Dermis microvascular lymphatic vessel endothelial cell (primary cell): ENCODE measurements at regions not wholly inside any gene's neighbourhood (a gene's known extent, or its start where the extent isn't known, plus 50 kb on each side); places are given as distances from the start of the nearest gene placed in this dataset.
"Not testable (repeated sequence)": the region's sequence is repeated elsewhere in the genome, so short reads cannot be mapped to it uniquely, and the experiment has no call there.

Experiments used
- DNase-seq, 2 donors: peaks; one replicate each; pipeline versions ENCODE4 v3.0.0 to v3.0.0-alpha.2; 2010; ENCODE audit warnings: low read depth in 2 of 2

DNA sequence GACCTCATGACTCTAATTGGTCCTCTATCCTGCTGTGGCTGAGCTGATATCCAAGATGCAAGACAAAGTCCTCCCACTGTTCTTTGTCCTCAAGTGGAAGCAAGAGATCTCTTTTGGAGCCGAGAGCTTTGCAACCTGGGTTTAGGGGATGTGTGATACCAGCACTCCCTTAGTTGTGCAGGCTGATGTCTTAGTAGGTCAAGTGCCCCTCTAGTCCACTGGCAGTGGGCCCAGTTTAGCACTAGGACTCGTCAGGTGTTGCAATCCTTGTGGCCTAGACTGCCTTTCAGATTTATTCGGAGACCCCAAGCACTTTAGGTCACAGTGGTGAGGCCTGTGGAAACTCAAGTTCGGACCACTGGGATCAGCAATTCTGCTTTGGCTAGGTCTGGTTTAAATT lies 64.0 kb downstream of the GPRASP3 start:
- no peak for DNase-seq

DNA sequence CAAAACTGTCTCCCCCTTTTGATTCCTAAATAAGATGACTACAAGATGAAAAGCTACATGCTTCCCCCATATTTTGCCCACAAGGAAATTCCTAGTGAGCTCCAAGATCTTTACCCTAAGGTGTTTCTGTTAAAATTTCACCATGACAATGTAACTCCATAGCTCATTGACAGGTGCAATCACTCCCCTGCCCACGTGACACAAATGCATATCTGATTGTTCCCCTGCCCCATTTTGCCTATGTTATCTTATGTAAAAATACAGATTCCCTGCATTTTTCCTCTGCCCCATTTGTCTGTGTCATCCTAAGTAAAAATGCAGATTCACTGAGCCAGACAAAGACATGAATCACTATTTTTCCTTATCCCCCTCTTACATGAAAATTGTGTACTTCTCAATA lies 66.7 kb downstream of the GPRASP3 start:
- DNase-seq: no peak

DNA sequence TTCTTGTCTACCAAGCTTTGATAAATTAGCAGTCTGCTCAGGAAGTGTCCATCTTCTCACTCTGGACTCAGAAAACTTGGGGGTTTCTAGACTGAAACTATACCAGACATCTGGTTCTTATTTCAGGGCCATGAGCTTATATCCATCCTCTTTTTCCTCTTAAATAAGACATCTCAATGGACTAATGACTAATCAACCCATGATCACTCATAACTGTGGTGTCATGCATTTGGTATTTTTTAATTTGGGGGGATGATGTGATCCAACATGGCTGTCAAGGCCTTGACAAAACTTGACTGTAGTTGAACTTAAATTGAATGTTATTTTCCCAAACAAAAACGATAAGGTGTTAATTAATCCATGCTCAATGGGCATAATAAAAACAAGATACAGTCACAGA lies 87.8 kb downstream of the GPRASP3 start:
- DNase-seq: no peak

- not testable (repeated sequence) for DNase-seq
Observed at GRCh38 chrX:102818269-102818668, 97.7 kb downstream of the GPRASP3 start.

GRCh38 chrX:102832661-102833060 lies 104.4 kb upstream of the RAB40AL start:
- DNase-seq: peak in 1 of 2 donors; percentile 6

- no peak for DNase-seq
Observed at GRCh38 chrX:102833136-102833535, 103.9 kb upstream of the RAB40AL start.

- peak; percentile 21 to 53 for DNase-seq
Observed at GRCh38 chrX:102835504-102836146, 101.4 kb upstream of the RAB40AL start.

DNA sequence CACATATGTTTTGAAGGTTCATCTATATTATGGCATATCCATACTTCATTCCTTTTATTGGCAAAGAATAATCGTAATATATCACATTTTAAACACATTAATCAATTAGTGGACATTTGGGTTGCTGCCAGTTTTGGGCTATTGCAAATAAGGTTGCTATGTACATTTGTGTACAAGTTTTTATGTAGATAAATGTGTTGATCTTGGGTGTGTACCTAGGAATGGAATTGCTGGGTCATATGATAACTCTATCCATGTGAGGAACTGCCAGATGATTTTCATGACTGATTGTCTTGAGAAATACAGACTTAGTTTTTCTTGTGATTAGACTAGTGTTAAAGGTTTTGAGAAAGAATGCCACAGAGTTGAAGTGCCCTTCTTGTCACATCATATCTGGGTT lies 99.2 kb upstream of the RAB40AL start:
- no peak for DNase-seq

DNA sequence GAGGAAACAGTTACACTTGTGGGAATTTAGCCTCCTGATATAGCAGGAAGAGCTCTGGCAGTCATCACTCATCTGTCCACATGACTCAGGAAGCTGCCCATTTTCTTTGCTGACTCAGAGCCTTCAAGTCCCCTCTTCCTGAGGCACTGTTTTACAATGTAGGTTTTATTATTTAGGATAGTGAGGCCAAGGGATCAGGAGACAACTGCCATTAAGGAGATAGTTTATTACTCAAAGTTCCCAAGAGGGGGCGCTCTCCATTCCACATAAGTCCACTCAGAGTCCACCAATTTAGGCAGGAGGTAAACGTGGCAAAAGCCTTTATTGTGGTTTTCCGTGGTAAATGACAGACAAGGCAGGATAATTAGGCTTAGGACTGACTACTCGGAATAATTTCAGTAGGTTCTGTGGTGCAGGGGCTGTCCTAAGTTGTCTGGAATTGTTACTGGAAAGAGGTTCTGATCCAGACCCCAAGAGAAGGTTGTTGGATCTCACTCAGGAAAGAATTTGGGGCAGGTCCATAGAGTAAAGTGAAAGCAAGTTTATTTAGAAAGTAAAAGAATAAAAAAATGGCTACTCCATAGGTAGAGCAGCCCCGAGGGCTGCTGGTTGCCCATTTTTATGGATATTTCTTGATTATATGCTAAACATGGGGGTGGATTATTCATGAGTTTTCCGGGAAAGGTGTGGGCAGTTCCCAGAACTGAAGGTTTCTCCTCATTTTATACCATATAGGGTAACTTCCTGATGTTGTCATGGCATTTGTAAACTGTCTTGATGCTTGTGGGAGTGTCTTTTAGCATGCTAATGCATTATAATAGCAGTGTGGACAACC lies 96.0 kb upstream of the RAB40AL start:
- DNase-seq: peak in 1 of 2 donors; percentile 83

DNA sequence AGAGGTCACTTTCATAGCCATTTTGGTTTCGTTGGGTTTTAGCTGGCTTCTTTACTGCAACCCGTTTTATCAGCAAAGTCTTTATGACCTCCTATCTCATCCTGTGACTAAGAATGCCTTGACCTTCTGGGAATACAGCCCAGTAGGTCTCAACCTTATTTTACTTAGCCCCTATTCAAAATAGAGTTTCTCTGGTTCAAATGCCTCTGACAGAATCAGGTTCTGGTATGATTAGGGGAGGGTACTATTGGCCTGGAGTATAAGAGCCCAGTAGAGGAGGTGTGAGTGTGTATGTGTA lies 95.4 kb upstream of the RAB40AL start:
- no peak for DNase-seq

DNA sequence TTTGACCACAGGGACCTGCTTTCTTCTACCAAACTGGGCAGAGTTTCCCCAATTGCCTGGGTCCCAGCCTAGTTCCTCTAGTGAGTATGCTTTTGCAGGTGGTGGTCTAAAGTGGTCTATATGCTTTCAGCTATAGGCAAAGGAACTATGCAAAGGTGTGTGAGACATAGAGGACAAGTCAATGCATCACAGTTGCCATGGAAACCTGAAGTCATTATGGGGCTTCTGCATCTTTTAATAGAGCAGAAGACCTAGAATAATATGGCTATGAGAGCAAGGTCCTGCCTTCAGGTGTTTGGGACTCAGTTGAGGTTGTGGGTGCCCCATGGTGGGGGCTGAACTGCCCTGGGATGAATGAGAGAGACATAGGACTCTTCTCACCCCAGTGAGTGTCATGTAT lies 92.1 kb upstream of the RAB40AL start:
- no peak for DNase-seq

DNA sequence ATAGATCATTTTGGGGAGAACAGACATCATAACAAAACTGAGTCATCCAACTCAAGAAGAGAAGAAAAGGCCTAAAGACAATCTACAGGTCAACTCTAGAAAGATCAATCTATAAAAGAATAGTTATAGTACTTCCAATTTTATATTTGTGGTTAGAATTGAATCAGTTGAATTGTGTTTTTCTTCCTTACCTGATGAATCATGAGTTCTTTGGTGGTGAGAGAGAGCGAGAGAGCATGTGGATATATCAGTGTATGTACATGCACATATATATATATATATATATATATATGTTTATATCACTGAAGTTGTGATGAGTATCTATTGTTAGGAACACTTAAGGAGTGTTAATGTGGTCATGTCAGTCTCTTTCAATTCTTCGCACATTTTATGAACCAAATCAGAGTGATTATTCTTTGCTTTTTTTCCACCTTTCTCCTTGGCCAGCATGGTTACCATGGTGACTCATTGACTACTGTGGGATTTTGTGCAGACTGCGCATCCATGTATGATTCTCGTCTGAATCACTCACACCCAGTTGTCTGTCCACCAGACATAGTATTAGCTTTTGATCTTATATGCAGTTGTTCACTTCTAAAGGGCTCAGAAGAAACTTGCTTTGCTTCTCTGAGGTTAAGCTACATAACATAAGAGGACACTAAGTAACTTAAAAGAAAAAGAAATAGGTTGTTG lies 90.4 kb upstream of the RAB40AL start:
- DNase-seq: no peak

DNA sequence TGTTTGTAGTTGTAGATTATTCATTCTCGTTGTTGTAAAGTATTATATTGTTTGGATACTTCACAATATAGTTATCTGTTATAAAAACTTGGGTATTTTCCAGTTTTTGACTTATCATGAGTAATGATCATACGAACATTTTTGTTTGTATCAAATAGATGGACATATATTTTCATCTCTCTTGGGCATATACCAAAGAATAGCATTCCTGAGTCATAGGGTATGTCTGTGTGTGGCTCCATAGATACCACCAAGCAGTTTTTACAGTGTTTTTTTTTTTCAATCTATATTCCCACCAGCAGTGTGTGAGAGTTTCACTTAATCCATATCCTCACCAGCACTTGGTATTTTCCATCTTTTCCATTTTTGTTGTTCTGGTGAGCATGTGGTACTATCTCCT lies 89.7 kb upstream of the RAB40AL start:
- DNase-seq: no peak

- DNase-seq: no peak
Observed at GRCh38 chrX:102849396-102849795, 87.7 kb upstream of the RAB40AL start.

GRCh38 chrX:102858826-102859549 lies 78.1 kb upstream of the RAB40AL start:
- not testable (repeated sequence) for DNase-seq

DNA sequence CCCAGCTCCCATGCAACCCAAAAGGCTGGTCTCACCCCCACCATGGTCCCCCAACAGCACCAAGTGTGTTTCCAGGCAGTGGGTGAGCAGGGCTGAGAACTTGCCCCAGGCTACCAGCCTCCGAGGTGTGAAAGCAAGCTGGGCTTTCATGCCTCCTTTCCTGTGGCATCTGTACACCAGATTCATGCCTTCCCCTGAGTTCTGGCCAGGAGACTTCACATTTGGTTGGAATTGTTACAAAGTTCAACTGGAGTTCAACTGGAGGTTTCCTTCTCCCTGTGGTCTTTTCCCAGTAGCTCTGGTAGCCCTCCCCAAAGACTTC lies 77.6 kb upstream of the RAB40AL start:
- DNase-seq: no peak

- DNase-seq: no peak
Observed at GRCh38 chrX:102860235-102860634, 76.8 kb upstream of the RAB40AL start.

GRCh38 chrX:102863735-102864134 lies 73.3 kb upstream of the RAB40AL start:
- peak; percentile 67 to 76 for DNase-seq

GRCh38 chrX:102866981-102867656 lies 70.0 kb upstream of the RAB40AL start:
- DNase-seq: no peak

DNA sequence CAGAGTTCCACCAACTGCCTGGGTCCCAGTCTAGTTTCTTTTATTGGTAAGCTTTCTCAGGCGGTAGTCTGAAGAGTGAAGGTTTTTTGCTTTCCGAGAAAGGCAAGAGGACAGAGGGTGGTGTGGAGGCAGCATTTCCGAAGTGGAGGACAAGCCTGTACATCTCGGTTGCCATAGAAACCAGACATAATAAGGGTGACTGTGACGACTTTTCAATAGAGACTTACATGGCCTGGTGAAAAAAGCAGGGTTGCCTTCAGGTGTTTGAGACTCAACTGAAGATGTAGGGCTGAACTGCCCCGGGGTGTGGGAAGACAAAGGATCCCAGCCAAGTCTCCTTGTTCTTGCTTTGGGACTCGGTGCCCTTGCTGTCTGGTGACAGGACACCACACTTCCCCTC lies 53.6 kb upstream of the RAB40AL start:
- no peak for DNase-seq
